ENCODE measurements at regions not wholly inside any gene's neighbourhood (a gene's known extent, or its start where the extent isn't known, plus 50 kb on each side); places are given as distances from the start of the nearest gene placed in this dataset.

GRCh38 chr14:62102349-62102725 is 340.1 kb downstream of the SNAPC1 start:
- in situ Hi-C loops (cut with HindIII; ENCODE audit: low pct_unique_long_range_greater_than_20kb, low sequenced_read_pairs): no loop called here
- no peak for DNase-seq (ENCODE audit: low read depth)

- no peak for DNase-seq (ENCODE audit: low read depth)
- in situ Hi-C loops (cut with HindIII; ENCODE audit: low pct_unique_long_range_greater_than_20kb, low sequenced_read_pairs): no loop called here
Observed at GRCh38 chr14:62103464-62103863, 341.2 kb downstream of the SNAPC1 start.

DNA sequence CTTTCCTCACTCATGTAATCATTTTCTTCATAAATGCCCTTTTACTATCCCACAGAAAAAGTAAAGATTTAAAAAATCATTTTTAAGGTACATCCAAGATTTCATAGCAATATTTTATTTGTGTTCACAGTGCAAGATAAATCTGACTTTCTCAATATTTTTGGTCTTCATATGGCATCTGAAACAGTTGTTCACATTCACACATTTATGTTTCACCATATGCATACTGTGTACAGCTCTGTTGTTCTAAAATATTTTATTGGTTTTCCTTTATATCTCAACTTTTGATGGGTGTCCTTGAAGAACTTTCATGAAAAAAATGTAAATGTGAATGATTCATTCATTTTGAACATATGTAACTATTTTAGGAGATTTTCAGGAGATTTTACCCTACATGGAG is 348.7 kb downstream of the SNAPC1 start:
- in situ Hi-C loops (cut with HindIII; ENCODE audit: low pct_unique_long_range_greater_than_20kb, low sequenced_read_pairs): no loop called here
- DNase-seq (ENCODE audit: low read depth): no peak

- peak; percentile 7 for DNase-seq (ENCODE audit: low read depth)
- in situ Hi-C loops (cut with HindIII; ENCODE audit: low pct_unique_long_range_greater_than_20kb, low sequenced_read_pairs): no loop called here
Observed at GRCh38 chr14:62117010-62117750, 355.0 kb downstream of the SNAPC1 start.

GRCh38 chr14:62117751-62118105 is 355.5 kb downstream of the SNAPC1 start:
- in situ Hi-C loops (cut with HindIII; ENCODE audit: low pct_unique_long_range_greater_than_20kb, low sequenced_read_pairs): no loop called here
- DNase-seq (ENCODE audit: low read depth): no peak

GRCh38 chr14:62118461-62118860 is 356.2 kb downstream of the SNAPC1 start:
- in situ Hi-C loops (cut with HindIII; ENCODE audit: low pct_unique_long_range_greater_than_20kb, low sequenced_read_pairs): no loop called here
- DNase-seq (ENCODE audit: low read depth): no peak

GRCh38 chr14:62118871-62119270 is 356.7 kb downstream of the SNAPC1 start:
- DNase-seq (ENCODE audit: low read depth): no peak
- in situ Hi-C loops (cut with HindIII; ENCODE audit: low pct_unique_long_range_greater_than_20kb, low sequenced_read_pairs): no loop called here

GRCh38 chr14:62123961-62124360 is 361.7 kb downstream of the SNAPC1 start:
- no peak for DNase-seq (ENCODE audit: low read depth)
- in situ Hi-C loops (cut with HindIII; ENCODE audit: low pct_unique_long_range_greater_than_20kb, low sequenced_read_pairs): no loop called here

DNA sequence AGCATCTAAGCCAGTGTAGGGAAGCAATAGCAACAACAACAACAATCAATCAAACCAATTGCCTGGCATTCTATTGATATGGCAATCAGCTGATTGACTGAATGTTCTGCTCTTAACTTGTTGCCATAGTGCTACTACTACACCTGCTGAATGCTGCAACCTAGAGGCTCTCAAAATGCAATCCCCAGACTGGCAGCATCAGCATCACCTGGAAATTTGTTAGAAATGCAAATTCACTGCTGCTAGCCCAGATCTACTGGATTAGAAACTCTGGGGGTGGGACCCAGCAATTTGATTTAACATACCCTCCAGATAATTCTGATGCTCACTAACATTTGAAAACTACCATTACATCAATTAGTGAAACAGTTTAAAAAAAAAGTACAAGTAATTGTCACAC is 363.6 kb downstream of the SNAPC1 start:
- no peak for DNase-seq (ENCODE audit: low read depth)
- in situ Hi-C loops (cut with HindIII; ENCODE audit: low pct_unique_long_range_greater_than_20kb, low sequenced_read_pairs): no loop called here

- in situ Hi-C loops (cut with HindIII; ENCODE audit: low pct_unique_long_range_greater_than_20kb, low sequenced_read_pairs): no loop called here
- DNase-seq (ENCODE audit: low read depth): peak; percentile 22
Observed at GRCh38 chr14:62126879-62127478, 364.8 kb downstream of the SNAPC1 start.

DNA sequence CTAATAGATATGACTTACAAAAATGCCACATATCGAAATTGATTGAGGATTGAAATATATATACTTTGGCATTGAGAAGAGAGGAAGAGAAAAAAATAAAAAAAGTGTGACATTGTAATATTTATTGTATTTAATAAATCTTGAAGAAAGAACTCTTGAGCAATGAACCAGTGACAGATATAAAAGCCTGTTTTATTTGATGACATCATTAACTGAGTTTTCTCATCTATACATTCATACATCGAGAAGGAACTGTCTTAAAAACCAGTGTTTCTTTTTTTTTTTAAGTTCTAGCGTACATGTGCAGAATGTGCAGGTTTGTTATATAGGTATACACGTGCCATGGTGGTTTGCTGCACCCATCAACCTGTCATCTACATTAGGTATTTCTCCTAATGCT is 368.2 kb downstream of the SNAPC1 start:
- in situ Hi-C loops (cut with HindIII; ENCODE audit: low pct_unique_long_range_greater_than_20kb, low sequenced_read_pairs): no loop called here
- DNase-seq (ENCODE audit: low read depth): no peak

GRCh38 chr14:62133776-62134550 is 371.7 kb downstream of the SNAPC1 start:
- in situ Hi-C loops (cut with HindIII; ENCODE audit: low pct_unique_long_range_greater_than_20kb, low sequenced_read_pairs): no loop called here
- DNase-seq (ENCODE audit: low read depth): no peak

DNA sequence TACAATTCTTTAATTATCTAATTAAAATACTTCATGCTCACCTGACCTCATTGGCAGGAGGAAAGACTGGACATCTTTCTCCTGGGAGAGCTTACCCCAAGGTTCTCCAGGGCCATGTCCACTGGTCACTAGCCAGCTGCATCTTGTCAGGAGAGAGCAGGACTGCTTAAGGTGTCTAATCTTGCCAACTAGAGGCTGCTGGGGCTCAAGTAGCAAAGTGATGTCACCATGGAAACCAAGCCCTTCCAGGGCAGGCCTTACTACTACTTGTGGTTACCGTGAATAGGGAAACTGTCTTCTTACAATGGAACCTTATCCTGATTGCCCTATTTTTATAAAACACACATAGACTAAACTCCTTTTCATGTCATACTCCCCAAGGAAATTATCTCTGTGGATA is 376.4 kb downstream of the SNAPC1 start:
- no peak for DNase-seq (ENCODE audit: low read depth)
- in situ Hi-C loops (cut with HindIII; ENCODE audit: low pct_unique_long_range_greater_than_20kb, low sequenced_read_pairs): no loop called here

GRCh38 chr14:62141139-62141538 is 378.9 kb downstream of the SNAPC1 start:
- in situ Hi-C loops (cut with HindIII; ENCODE audit: low pct_unique_long_range_greater_than_20kb, low sequenced_read_pairs): no loop called here
- no peak for DNase-seq (ENCODE audit: low read depth)

DNA sequence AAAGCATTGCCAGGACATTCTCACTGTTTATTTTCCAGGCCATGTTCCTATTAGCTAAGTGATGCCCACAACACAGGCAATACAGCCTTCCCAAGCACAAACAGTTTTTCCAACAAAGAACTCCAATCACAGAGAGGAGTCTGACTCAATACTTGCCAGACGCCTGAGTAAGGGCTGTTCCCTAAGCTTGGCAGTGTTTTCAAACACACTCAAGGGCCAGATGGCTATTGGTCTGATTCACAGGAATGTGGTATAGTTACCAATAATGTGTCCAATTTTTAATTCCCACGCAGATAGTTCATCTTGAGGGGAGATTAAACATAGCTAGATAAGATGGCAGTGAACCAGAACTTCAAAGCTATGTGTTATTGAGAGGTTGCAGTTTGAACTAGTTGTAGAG is 381.0 kb downstream of the SNAPC1 start:
- in situ Hi-C loops (cut with HindIII; ENCODE audit: low pct_unique_long_range_greater_than_20kb, low sequenced_read_pairs): no loop called here

DNA sequence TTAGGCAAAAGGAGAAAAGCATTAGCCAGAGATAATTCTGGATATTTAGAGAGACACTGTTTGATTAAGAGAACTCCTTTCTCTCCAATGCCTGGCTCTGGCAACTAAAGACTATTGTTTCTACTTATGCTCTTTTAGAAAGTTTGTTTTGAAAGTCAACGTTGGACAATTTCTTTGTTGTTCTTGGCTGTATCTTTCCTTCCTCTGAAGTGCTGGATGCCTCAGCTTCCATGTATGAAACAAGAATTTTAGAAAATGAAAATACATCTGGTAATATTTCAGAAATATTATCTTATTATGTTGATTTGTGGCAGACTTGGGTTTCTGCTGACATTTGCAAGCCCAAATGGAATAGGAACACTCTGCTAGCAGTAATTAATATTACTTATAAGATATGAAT is 382.6 kb downstream of the SNAPC1 start:
- in situ Hi-C loops (cut with HindIII; ENCODE audit: low pct_unique_long_range_greater_than_20kb, low sequenced_read_pairs): no loop called here
- DNase-seq (ENCODE audit: low read depth): no peak

More for the DNA sequence above, 381.0 kb downstream of the SNAPC1 start:
- no peak for DNase-seq (ENCODE audit: low read depth)

DNA sequence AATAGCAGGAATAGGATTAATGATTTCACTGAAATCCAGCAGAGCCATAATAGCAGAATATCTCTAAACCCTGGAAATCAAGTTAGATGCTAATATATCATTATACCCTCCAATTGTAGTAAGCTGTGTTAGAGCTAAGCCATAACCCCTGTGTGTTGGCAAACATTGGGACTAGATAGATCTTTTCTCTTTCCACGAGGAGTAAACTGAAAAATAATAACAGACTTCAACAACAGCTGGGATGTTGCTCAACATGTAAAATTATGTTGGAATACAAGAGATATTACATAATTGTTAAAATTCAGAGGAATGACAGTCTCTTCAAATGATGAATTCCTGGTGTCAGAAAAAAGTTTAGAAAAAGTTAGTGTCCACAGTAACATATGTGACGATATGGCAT is 383.8 kb downstream of the SNAPC1 start:
- in situ Hi-C loops (cut with HindIII; ENCODE audit: low pct_unique_long_range_greater_than_20kb, low sequenced_read_pairs): no loop called here
- DNase-seq (ENCODE audit: low read depth): no peak

DNA sequence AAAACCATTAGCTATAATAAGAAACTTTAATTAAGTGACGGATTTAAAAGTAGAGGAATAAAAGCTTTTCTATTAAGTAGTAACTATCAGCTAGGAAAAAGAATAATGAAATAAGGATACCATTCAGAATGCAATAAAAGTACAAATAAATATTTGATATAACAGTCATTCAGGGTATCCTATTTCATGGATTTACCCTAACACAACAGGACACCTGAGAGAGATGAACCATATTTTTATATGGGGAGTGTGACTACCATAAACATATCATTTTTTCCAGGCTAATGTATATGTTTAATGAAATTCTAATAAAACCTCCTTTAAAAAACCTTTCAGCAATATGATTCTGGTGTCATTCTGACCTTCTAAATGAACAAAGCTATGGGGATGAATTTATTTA is 393.8 kb downstream of the SNAPC1 start:
- in situ Hi-C loops (cut with HindIII; ENCODE audit: low pct_unique_long_range_greater_than_20kb, low sequenced_read_pairs): no loop called here
- DNase-seq (ENCODE audit: low read depth): no peak

DNA sequence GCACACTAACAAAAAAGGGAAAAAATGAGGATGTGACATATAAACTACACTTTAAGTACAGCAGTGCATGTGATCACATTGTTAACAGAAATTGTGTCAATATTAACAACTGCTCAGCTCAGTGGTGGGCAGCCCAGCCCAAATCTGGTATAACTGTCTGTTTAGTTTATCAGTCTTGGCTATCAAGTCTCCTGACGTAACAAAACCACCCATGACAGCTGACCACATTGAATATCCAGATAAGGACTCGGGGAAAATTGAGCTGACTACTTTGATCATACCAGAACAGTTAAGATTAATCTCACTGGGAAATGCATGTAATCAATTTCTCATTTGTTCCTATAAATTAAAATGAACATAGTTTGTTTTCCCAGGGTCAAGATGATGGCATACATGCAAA is 396.6 kb downstream of the SNAPC1 start:
- in situ Hi-C loops (cut with HindIII; ENCODE audit: low pct_unique_long_range_greater_than_20kb, low sequenced_read_pairs): no loop called here
- DNase-seq (ENCODE audit: low read depth): no peak

DNA sequence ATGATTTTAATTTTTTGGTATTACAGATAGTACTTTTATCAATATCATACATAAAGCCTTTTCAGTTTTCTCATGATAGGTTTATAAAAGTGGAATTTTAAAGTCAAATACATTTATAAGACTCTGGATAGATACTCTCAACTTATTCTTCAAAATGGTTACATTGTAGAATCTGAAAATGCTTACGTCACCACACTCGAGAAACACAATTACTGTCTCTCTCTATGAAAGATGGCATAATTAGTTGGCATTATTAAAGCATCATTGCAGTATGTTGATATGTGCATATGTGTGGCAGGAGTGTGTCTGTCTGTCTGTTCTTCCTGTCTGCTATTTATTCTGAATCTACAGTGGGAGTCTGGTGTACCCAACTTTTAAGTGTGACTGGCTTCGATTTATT is 397.1 kb downstream of the SNAPC1 start:
- DNase-seq (ENCODE audit: low read depth): no peak
- in situ Hi-C loops (cut with HindIII; ENCODE audit: low pct_unique_long_range_greater_than_20kb, low sequenced_read_pairs): no loop called here
